GM12891 (cell line): ENCODE measurements at regions not wholly inside any gene's neighbourhood (a gene's known extent, or its start where the extent isn't known, plus 50 kb on each side); places are given as distances from the start of the nearest gene placed in this dataset.

Source experiments
- POLR2A ChIP-seq: IDR thresholded peaks from 2 replicates; pipeline ENCODE4 v1.6.1; 2011; ENCODE audit warnings: low read depth, low read length, control low read depth
- TAF1 ChIP-seq: IDR thresholded peaks from 2 replicates; pipeline ENCODE4 v1.6.1; 2011; ENCODE audit warnings: low read depth, low read length, control low read depth

- no peak for TF ChIP-seq TAF1
- no peak for TF ChIP-seq POLR2A
Measured at GRCh38 chr6:21824431-21825177, 231.1 kb downstream of the SOX4 start.
